SK-N-MC (cell line): ENCODE measurements at regions not wholly inside any gene's neighbourhood (a gene's known extent, or its start where the extent isn't known, plus 50 kb on each side); places are given as distances from the start of the nearest gene placed in this dataset.

Experiments
- EZH2 ChIP-seq: fragments of 200-600 bp; sonication (generic); IDR thresholded peaks from one replicate; pipeline ENCODE4 v1.6.1; 2017; ENCODE audit warnings: antibody characterized with exemption
- POLR2AphosphoS5 ChIP-seq: IDR thresholded peaks from 2 replicates; pipeline ENCODE4 v1.6.1; 2012; ENCODE audit warnings: mild to moderate bottlenecking, low read depth, low read length, borderline replicate concordance

DNA sequence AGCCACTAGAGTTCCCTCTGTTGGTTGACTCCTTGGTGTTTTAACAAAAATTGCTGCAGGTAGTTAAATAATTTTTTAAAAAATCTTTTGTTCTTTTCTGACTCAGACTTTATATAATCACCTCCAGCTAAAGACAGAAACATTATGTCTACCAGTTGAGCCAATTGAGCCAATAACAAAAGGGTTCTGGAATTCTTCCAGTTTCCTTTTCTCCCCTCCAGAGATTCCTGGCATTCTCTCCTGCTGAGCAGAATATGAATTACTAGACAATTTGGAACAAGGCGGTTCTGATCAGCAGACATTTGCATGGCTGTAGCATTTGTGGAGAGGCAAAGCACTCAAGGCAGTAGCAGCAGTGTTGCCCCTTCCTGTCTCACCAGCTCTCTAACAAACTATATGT is 144.0 kb upstream of the SLC35B3 start:
- TF ChIP-seq POLR2AphosphoS5 (no peak), EZH2 (no peak)
